Peyer's patch (tissue), 4 donors: ENCODE measurements at regions not wholly inside any gene's neighbourhood (a gene's known extent, or its start where the extent isn't known, plus 50 kb on each side); places are given as distances from the start of the nearest gene placed in this dataset.

Experiments used
- POLR2A ChIP-seq, 2 donors: fragments of 450-650 bp; IDR thresholded peaks; one replicate each; pipeline ENCODE4 v1.5.1; 2017; ENCODE audit warnings: antibody characterized with exemption in 2 of 2, mild to moderate bottlenecking in 2 of 2, moderate library complexity in 2 of 2
- TF ChIP-seq, protein P1 (sequence below), 6 experiments: fragments of 450-650 bp in 4 of 6; fragments of 200-600 bp in 2 of 6; sonication (generic) in 1 of 6; IDR thresholded peaks; one replicate each; pipeline ENCODE4 v1.5.1; 2017 to 2019; ENCODE audit warnings: antibody characterized with exemption in 6 of 6, mild to moderate bottlenecking in 3 of 6, moderate library complexity in 1 of 6

GRCh38 chr20:40493071-40493470 lies 196.0 kb downstream of the MAFB start:
- TF ChIP-seq, protein P1, sequence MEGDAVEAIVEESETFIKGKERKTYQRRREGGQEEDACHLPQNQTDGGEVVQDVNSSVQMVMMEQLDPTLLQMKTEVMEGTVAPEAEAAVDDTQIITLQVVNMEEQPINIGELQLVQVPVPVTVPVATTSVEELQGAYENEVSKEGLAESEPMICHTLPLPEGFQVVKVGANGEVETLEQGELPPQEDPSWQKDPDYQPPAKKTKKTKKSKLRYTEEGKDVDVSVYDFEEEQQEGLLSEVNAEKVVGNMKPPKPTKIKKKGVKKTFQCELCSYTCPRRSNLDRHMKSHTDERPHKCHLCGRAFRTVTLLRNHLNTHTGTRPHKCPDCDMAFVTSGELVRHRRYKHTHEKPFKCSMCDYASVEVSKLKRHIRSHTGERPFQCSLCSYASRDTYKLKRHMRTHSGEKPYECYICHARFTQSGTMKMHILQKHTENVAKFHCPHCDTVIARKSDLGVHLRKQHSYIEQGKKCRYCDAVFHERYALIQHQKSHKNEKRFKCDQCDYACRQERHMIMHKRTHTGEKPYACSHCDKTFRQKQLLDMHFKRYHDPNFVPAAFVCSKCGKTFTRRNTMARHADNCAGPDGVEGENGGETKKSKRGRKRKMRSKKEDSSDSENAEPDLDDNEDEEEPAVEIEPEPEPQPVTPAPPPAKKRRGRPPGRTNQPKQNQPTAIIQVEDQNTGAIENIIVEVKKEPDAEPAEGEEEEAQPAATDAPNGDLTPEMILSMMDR (IDR thresholded peaks at IDR 0.05), result no peak
- TF ChIP-seq POLR2A (IDR thresholded peaks at IDR 0.05), result no peak
